HL-60 (cell line): ENCODE measurements at regions not wholly inside any gene's neighbourhood (a gene's known extent, or its start where the extent isn't known, plus 50 kb on each side); places are given as distances from the start of the nearest gene placed in this dataset.

Source experiments
- DNase-seq, 2 experiments: peaks; one replicate each; pipeline ENCODE4 v3.0.0-alpha.2; 2010 to 2020; ENCODE audit warnings: low read depth in 1 of 2, low spot score in 1 of 2
- H3K27ac ChIP-seq: fragments of 250-450 bp; sonication (Bioruptor Pico); replicated peaks from 2 replicates; pipeline ENCODE4 v1.5.1; 2020; ENCODE audit warnings: mild to moderate bottlenecking, moderate library complexity
- H3K27me3 ChIP-seq: fragments of 250-450 bp; sonication (Bioruptor Pico); 2 replicates; pipeline ENCODE4 v1.5.1; 2021; ENCODE audit warnings: mild to moderate bottlenecking, moderate library complexity; ENCODE audit not compliant: insufficient read depth, poor library complexity, severe bottlenecking
- H3K4me3 ChIP-seq: replicated peaks from 2 replicates; pipeline ENCODE4 v1.5.1; 2011; ENCODE audit warnings: mild to moderate bottlenecking, control low read depth, low read length; ENCODE audit not compliant: insufficient read depth
- GABPA ChIP-seq: IDR thresholded peaks from 2 replicates; pipeline ENCODE4 v1.6.1; 2012; ENCODE audit warnings: low read depth
- POLR2AphosphoS5 ChIP-seq: IDR thresholded peaks from 2 replicates; pipeline ENCODE4 v1.6.1; 2012; ENCODE audit warnings: low read depth
- REST ChIP-seq: IDR thresholded peaks from 2 replicates; pipeline ENCODE4 v1.6.1; 2012; ENCODE audit warnings: low read depth; ENCODE audit not compliant: insufficient replicate concordance
- SPI1 ChIP-seq: IDR thresholded peaks from 2 replicates; pipeline ENCODE4 v1.6.1; 2012; ENCODE audit warnings: low read depth, mild to moderate bottlenecking, borderline replicate concordance
- TF ChIP-seq, protein P1 (sequence below): IDR thresholded peaks from one replicate; pipeline ENCODE4 v1.5.1; 2011; ENCODE audit warnings: low read length, control low read depth, inconsistent platforms; ENCODE audit not compliant: insufficient read depth

DNA sequence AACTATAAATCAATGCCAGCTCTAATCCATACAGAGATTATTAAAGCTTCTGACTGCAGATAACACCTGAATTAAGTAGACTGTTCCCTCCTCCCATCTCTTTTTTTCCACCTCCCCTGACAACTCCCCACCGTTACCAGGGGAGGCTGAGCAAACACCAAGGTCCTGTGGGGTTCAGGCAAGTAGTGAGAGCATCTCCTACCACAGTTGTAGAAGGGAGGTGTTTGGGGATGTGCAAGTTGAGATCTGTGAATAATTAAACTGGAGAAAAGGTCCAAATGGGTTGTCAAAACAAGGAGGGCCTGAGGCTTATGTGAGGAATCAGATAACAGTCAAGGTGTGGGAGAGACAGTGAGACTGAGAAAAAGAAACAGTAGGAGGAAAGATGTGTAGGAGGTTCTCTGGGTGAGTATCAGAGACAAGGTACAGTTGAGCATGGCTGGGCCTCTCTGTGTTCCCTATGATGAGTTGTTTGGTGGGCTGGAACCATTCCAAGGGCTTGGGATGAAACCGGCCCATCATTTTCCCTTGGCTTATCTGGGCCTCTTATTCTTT is 194.6 kb downstream of the CYRIA start:
- TF ChIP-seq POLR2AphosphoS5 (no peak), GABPA (no peak), REST (no peak), SPI1 (no peak)
- TF ChIP-seq, protein P1, sequence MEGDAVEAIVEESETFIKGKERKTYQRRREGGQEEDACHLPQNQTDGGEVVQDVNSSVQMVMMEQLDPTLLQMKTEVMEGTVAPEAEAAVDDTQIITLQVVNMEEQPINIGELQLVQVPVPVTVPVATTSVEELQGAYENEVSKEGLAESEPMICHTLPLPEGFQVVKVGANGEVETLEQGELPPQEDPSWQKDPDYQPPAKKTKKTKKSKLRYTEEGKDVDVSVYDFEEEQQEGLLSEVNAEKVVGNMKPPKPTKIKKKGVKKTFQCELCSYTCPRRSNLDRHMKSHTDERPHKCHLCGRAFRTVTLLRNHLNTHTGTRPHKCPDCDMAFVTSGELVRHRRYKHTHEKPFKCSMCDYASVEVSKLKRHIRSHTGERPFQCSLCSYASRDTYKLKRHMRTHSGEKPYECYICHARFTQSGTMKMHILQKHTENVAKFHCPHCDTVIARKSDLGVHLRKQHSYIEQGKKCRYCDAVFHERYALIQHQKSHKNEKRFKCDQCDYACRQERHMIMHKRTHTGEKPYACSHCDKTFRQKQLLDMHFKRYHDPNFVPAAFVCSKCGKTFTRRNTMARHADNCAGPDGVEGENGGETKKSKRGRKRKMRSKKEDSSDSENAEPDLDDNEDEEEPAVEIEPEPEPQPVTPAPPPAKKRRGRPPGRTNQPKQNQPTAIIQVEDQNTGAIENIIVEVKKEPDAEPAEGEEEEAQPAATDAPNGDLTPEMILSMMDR = no peak
- Histone ChIP-seq H3K4me3 (no peak overlapping the region), H3K27ac (no peak overlapping the region), H3K27me3 (peaks cover 4% of the 10 kb centered on the region)
- no peak for DNase-seq

- TF ChIP-seq GABPA (no peak), REST (no peak), POLR2AphosphoS5 (no peak), SPI1 (no peak)
- TF ChIP-seq, protein P1 = no peak
- H3K27me3 ChIP-seq = no peaks in the 10 kb centered on the region
- DNase-seq = no peak
- H3K27ac ChIP-seq = no peak overlapping the region
- no peak overlapping the region for H3K4me3 ChIP-seq
Observed at GRCh38 chr2:16466821-16467151, 198.8 kb downstream of the CYRIA start.

DNA sequence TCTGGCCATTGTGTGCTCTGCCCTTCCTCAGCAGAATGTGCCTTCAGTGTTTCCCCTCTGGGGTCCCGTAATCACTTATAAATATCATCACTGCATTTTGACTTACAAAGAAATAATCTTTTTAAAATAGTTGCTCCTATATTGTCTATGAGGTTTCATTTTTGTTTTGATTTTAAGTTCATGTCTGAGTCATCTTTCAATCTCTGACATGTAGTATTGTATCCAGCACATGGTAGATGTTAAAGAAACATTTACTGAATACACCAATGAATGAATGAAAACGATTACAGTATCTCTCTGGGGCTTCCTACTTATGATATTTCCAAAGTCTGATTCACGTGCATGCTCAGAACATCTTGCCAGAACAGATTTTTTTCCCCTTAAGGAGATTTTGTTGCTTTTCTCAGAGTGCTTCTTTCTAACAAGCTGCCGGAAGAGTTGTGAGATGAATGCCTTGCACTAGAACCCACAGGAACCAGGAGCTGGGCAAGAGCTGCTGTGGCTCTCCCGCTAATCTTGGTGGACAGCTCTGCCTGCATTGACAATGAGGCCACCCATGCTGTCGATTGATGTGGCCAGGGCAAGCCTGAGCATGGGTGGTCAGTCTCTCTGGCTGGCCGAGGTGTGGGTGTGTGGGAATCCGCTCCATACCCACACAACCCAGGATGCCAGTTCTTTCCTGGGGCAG is 199.4 kb downstream of the CYRIA start:
- Histone ChIP-seq H3K27ac (no peak overlapping the region), H3K27me3 (no peaks in the 10 kb centered on the region), H3K4me3 (no peak overlapping the region)
- DNase-seq = no peak
- TF ChIP-seq SPI1 (no peak), POLR2AphosphoS5 (no peak), REST (no peak), GABPA (no peak)
- TF ChIP-seq, protein P1 = no peak
